ENCODE measurements at regions not wholly inside any gene's neighbourhood (a gene's known extent, or its start where the extent isn't known, plus 50 kb on each side); places are given as distances from the start of the nearest gene placed in this dataset.

DNA sequence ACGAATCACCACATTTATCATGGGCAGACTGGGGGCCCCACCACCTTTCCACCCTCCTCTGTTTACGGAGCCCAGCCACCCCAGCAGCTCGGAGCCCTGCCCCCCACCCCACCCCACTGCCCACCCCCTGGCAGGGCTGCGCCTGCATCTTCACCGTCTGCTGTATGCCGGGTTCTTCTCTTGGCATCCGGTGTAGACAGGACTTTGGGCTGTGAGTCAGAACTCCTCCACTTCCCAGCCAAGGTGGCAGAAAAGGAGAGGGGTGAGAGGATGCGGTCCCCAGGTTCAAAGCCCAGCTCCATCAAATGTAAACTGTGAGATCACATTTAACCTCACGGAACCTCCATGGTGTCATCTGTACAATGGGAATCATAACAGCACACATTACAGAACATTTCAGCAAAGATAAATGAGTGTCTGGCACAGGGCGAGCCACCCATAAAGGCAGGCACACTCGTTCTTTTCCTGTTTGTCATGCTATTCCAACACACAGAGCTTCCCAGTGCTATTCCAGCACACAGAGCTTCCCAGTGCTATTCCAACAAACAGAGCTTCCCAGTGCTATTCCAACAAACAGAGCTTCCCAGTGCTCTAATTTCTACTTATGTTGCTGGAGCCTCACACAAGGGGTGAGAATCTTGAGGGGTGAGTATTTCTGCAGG, 292.7 kb upstream of the RTL1 start:
- Histone ChIP-seq H2AFZ (ENCODE audit: low read depth, low read length) (no peak overlapping the region), H2BK5ac (ENCODE audit: low read depth, low read length, poor library complexity, severe bottlenecking) (no peak overlapping the region), H3K9me3 (ENCODE audit: control insufficient read depth, low read length) (no peaks in the 10 kb centered on the region), H2BK120ac (ENCODE audit: low read depth, low read length) (no peak overlapping the region), H3K36me3 (ENCODE audit: control insufficient read depth in 1 of 2, insufficient read depth in 2 of 2, low read depth in 1 of 2, low read length in 2 of 2) (no peaks in the 10 kb centered on the region), H3K27me3 (ENCODE audit: control insufficient read depth in 1 of 2, insufficient read depth in 1 of 2, low read length in 2 of 2) (peaks cover 34 to 48% of the 10 kb centered on the region in 2 experiments), H2BK12ac (ENCODE audit: low read length in 2 of 2) (no peak overlapping the region), H3K4me2 (ENCODE audit: low read length, poor library complexity, severe bottlenecking) (no peak overlapping the region), H3K14ac (ENCODE audit: low read length in 2 of 2) (no peak overlapping the region), H2AK5ac (ENCODE audit: low read length, severe bottlenecking) (no peak overlapping the region), H3K18ac (ENCODE audit: low read depth in 1 of 2, low read length in 2 of 2) (no peak overlapping the region), H2BK15ac (ENCODE audit: low read depth, poor library complexity, severe bottlenecking) (no peak overlapping the region), H3K4me3 (ENCODE audit: insufficient read depth in 1 of 2, low read depth in 1 of 2, low read length in 2 of 2) (no peak overlapping the region), H4K8ac (ENCODE audit: low read length) (no peak overlapping the region), H4K91ac (ENCODE audit: low read length) (no peak overlapping the region), H3K4me1 (ENCODE audit: control insufficient read depth, insufficient read depth, low read depth, low read length) (no peaks in the 10 kb centered on the region), H3K4ac (ENCODE audit: low read depth in 1 of 2, low read length in 2 of 2) (no peak overlapping the region), H3K23ac (ENCODE audit: low read length in 2 of 2) (no peak overlapping the region), H3K9ac (ENCODE audit: low read length) (no peak overlapping the region), H3K27ac (ENCODE audit: low read length, poor library complexity, severe bottlenecking) (no peak overlapping the region), H3K79me1 (replicated peaks; ENCODE audit: low read length, poor library complexity, severe bottlenecking) (no peaks in the 10 kb centered on the region)
- no peak for DNase-seq
- WGBS: 93% methylated on average over 10 of the region's 11 CpGs

- Histone ChIP-seq H3K9ac (ENCODE audit: low read length) (no peak overlapping the region), H2BK120ac (ENCODE audit: low read depth, low read length) (no peak overlapping the region), H2BK12ac (ENCODE audit: low read length in 2 of 2) (no peak overlapping the region), H3K4me1 (ENCODE audit: control insufficient read depth, insufficient read depth, low read depth, low read length) (no peaks in the 10 kb centered on the region), H3K18ac (ENCODE audit: low read depth in 1 of 2, low read length in 2 of 2) (no peak overlapping the region), H2AFZ (ENCODE audit: low read depth, low read length) (no peak overlapping the region), H3K14ac (ENCODE audit: low read length in 2 of 2) (no peak overlapping the region), H3K9me3 (ENCODE audit: control insufficient read depth, low read length) (no peaks in the 10 kb centered on the region), H3K4ac (ENCODE audit: low read depth in 1 of 2, low read length in 2 of 2) (no peak overlapping the region), H3K27ac (ENCODE audit: low read length, poor library complexity, severe bottlenecking) (no peak overlapping the region), H4K8ac (ENCODE audit: low read length) (no peak overlapping the region), H2BK5ac (ENCODE audit: low read depth, low read length, poor library complexity, severe bottlenecking) (no peak overlapping the region), H3K36me3 (ENCODE audit: control insufficient read depth in 1 of 2, insufficient read depth in 2 of 2, low read depth in 1 of 2, low read length in 2 of 2) (no peaks in the 10 kb centered on the region), H2BK15ac (ENCODE audit: low read depth, poor library complexity, severe bottlenecking) (no peak overlapping the region), H3K4me2 (ENCODE audit: low read length, poor library complexity, severe bottlenecking) (no peak overlapping the region), H2AK5ac (ENCODE audit: low read length, severe bottlenecking) (no peak overlapping the region), H3K23ac (ENCODE audit: low read length in 2 of 2) (no peak overlapping the region), H4K91ac (ENCODE audit: low read length) (no peak overlapping the region), H3K27me3 (ENCODE audit: control insufficient read depth in 1 of 2, insufficient read depth in 1 of 2, low read length in 2 of 2) (peaks cover 31 to 42% of the 10 kb centered on the region in 2 experiments), H3K79me1 (replicated peaks; ENCODE audit: low read length, poor library complexity, severe bottlenecking) (no peaks in the 10 kb centered on the region), H3K4me3 (ENCODE audit: insufficient read depth in 1 of 2, low read depth in 1 of 2, low read length in 2 of 2) (no peak overlapping the region)
- DNase-seq: no peak
- WGBS: 65% methylated on average over 11 of the region's 11 CpGs
These were observed 293.5 kb upstream of the RTL1 start for GRCh38 chr14:101196795-101197590.

DNA sequence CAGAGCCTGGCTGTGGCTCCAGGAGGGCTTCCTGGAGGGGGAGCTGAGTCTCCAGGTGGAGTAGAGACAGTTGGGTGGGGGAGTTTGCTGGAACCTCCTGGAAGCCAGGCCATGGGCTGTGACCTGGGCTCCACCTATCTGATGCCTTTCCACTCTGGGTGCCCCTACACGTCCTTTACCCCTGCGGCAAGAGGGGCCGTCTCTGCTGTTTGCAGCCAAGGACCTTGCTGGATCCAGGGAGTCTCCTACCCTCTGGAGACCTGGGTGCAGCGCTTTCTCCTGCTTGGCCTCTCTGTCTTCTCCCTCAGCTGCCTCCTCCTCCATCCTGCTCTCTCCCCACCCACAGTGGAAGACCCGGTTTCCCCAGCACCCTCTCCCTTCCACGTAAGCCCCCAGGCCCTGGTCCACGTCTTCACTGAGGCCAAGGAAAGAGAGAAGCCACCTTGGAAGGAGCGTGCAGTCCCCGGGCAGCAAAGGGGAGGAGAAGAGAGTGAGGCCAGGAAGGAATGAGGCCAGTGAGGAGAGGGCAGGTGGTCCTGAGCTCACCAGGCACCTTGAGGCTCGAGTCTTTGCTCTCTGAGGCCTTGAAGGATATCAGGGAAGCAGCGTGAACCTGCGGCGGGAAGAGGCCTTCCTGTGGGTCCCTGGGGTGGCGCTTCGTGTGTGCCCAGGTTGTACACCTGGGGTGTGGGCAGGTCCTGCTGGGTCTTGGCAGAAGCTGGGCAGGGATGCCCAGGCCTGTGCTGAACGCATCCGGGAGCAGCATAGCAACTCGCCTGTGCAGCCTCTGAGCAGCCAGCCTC, 294.3 kb upstream of the RTL1 start:
- Histone ChIP-seq H3K14ac (ENCODE audit: low read length in 2 of 2) (no peak overlapping the region), H3K18ac (ENCODE audit: low read depth in 1 of 2, low read length in 2 of 2) (no peak overlapping the region), H3K27me3 (ENCODE audit: control insufficient read depth in 1 of 2, insufficient read depth in 1 of 2, low read length in 2 of 2) (peaks cover 23 to 38% of the 10 kb centered on the region in 2 experiments), H3K4me1 (ENCODE audit: control insufficient read depth, insufficient read depth, low read depth, low read length) (no peaks in the 10 kb centered on the region), H3K79me1 (replicated peaks; ENCODE audit: low read length, poor library complexity, severe bottlenecking) (no peaks in the 10 kb centered on the region), H3K9ac (ENCODE audit: low read length) (no peak overlapping the region), H2BK120ac (ENCODE audit: low read depth, low read length) (no peak overlapping the region), H3K4me2 (ENCODE audit: low read length, poor library complexity, severe bottlenecking) (no peak overlapping the region), H2BK15ac (ENCODE audit: low read depth, poor library complexity, severe bottlenecking) (no peak overlapping the region), H3K23ac (ENCODE audit: low read length in 2 of 2) (no peak overlapping the region), H2AK5ac (ENCODE audit: low read length, severe bottlenecking) (no peak overlapping the region), H4K91ac (ENCODE audit: low read length) (no peak overlapping the region), H3K27ac (ENCODE audit: low read length, poor library complexity, severe bottlenecking) (no peak overlapping the region), H2AFZ (ENCODE audit: low read depth, low read length) (no peak overlapping the region), H2BK5ac (ENCODE audit: low read depth, low read length, poor library complexity, severe bottlenecking) (no peak overlapping the region), H3K4me3 (ENCODE audit: insufficient read depth in 1 of 2, low read depth in 1 of 2, low read length in 2 of 2) (no peak overlapping the region), H3K9me3 (ENCODE audit: control insufficient read depth, low read length) (no peaks in the 10 kb centered on the region), H4K8ac (ENCODE audit: low read length) (no peak overlapping the region), H3K4ac (ENCODE audit: low read depth in 1 of 2, low read length in 2 of 2) (no peak overlapping the region), H3K36me3 (ENCODE audit: control insufficient read depth in 1 of 2, insufficient read depth in 2 of 2, low read depth in 1 of 2, low read length in 2 of 2) (no peaks in the 10 kb centered on the region), H2BK12ac (ENCODE audit: low read length in 2 of 2) (no peak overlapping the region)
- no peak for DNase-seq
- 84% methylated on average over 17 of the region's 18 CpGs for WGBS
